ENCODE measurements at regions not wholly inside any gene's neighbourhood (a gene's known extent, or its start where the extent isn't known, plus 50 kb on each side); places are given as distances from the start of the nearest gene placed in this dataset.

DNA sequence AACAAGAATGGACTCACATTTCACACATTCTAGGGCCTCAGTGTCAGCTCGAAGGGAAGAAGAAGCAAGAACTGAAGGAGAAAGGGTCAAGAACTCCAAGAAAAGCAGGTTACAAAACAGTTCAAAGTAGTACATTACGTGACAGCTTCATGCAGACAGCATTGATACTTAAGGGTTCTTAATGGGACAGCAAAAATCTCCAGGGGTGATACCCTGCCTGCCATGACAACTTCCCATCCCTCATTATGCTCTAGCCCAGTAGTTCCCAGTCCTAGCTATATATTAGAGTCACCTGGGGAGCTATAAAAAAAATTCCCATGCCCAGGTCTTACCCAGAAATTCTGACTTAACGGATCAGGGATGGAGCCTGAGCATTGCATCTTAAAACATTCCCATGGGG, 51.2 kb upstream of the PROX1 start:
- no peak for TF ChIP-seq EZH2 (IDR thresholded peaks at IDR 0.05; ENCODE audit: low read length, unreplicated experiment)
- TF ChIP-seq CTCF (conservative IDR thresholded peaks at IDR 0.05; ENCODE audit: low read depth, low read length), result no peak

Data from PC-3 (cell line).